GM12873 (cell line): ENCODE measurements at regions not wholly inside any gene's neighbourhood (a gene's known extent, or its start where the extent isn't known, plus 50 kb on each side); places are given as distances from the start of the nearest gene placed in this dataset.

Source experiments
- TF ChIP-seq, protein P1 (sequence below): IDR thresholded peaks from 2 replicates; pipeline ENCODE4 v1.5.1; 2012; ENCODE audit warnings: low read depth, mild to moderate bottlenecking, moderate library complexity, low read length, control low read depth; ENCODE audit not compliant: insufficient read depth; ENCODE audit errors: missing control alignments

DNA sequence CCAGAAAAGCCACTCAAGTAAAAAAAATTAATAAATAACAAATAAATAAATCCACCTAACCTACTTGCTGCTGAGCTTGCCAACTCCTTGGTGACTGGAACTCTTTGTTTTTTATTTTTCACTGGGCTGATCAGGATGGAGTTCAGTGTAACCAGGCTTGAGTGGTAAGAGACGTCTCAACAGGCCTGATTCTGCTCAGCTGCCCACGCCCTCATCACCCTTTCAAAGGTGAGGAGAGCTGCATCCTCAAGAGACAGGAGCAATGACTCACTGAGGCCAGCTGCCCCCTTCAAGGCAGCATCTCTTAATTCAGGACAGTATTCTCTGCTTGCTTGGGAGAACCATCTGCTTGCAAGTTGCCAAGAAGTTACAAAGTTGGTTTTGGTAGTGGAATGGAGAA, 111.9 kb upstream of the CPM start:
- TF ChIP-seq, protein P1, sequence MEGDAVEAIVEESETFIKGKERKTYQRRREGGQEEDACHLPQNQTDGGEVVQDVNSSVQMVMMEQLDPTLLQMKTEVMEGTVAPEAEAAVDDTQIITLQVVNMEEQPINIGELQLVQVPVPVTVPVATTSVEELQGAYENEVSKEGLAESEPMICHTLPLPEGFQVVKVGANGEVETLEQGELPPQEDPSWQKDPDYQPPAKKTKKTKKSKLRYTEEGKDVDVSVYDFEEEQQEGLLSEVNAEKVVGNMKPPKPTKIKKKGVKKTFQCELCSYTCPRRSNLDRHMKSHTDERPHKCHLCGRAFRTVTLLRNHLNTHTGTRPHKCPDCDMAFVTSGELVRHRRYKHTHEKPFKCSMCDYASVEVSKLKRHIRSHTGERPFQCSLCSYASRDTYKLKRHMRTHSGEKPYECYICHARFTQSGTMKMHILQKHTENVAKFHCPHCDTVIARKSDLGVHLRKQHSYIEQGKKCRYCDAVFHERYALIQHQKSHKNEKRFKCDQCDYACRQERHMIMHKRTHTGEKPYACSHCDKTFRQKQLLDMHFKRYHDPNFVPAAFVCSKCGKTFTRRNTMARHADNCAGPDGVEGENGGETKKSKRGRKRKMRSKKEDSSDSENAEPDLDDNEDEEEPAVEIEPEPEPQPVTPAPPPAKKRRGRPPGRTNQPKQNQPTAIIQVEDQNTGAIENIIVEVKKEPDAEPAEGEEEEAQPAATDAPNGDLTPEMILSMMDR, result no peak

DNA sequence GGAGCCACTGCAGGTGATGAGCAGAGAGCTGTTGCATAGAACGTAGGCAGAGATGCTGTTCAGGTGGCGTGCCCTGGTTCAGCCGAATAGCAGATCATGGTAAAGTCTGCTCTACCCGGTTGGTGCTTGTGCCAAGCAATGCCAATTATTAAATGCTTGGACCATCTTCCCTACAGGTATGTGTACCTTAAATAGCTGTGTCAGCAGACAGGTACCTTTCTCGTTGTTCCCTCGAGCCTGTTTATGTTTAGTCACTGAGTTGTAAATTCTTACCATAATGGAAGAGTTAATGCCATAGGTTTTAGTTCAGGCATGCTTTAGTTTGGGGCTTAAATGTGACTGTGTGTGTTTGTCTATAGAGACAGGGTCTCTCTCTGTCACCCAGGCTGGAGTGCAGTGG, 112.5 kb upstream of the CPM start:
- TF ChIP-seq, protein P1, result no peak

DNA sequence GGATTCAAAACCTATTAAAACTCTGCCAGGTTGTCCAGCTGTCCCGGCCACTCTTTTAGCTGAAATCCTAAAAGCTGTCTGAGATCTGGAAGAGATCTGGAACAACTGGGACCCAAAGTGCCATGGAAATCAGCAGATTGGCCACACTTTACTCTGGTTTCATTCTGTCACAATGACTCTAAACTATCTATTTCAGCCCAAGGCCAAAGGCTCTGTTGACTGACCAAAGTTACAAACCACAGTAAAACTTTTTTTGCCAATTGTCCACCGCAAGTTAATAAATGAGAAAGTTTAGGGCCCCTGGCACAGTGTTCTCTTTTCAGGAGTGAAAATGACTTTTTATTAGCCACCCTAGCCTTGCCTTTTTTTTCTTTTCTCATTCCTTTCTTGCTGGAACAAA, 113.4 kb upstream of the CPM start:
- TF ChIP-seq, protein P1, result no peak

DNA sequence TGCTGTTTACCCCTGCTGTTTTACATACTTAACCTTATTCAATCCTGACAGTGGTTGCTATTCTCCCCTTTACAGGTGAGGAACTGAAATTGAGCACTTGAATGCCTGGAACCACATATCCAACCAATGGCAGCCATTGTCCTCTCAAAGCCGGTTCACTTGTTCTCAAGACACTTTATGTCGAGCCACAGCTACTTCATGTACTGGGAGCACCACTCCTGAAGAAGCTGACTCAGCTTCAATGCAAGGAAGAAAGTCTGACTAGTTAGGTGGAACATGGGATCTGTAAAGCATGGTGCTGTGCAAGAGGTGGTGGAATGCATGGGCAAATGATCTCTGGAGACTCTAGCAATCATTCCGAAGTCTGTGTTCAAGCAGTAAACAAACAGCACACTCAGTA, 113.9 kb upstream of the CPM start:
- TF ChIP-seq, protein P1, result no peak

DNA sequence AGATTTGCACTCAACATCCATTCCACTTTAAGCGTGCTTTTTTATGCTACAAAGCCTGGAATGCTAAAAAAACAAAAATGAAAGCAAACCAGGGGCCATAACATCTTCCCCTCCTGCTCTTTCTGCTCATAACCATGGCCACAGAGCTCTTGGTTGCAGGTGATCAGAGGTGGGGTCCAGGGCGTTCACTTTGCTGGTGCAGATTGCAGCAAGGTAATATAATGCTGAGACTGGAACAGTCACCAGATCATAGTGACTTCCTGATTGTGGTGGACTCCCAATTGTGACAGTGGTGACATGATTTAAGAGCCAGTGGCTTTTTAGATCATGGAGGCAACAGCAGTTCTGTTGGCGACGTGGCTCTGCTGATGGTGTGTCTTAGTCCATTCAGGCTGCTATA, 115.0 kb upstream of the CPM start:
- TF ChIP-seq, protein P1, result no peak

DNA sequence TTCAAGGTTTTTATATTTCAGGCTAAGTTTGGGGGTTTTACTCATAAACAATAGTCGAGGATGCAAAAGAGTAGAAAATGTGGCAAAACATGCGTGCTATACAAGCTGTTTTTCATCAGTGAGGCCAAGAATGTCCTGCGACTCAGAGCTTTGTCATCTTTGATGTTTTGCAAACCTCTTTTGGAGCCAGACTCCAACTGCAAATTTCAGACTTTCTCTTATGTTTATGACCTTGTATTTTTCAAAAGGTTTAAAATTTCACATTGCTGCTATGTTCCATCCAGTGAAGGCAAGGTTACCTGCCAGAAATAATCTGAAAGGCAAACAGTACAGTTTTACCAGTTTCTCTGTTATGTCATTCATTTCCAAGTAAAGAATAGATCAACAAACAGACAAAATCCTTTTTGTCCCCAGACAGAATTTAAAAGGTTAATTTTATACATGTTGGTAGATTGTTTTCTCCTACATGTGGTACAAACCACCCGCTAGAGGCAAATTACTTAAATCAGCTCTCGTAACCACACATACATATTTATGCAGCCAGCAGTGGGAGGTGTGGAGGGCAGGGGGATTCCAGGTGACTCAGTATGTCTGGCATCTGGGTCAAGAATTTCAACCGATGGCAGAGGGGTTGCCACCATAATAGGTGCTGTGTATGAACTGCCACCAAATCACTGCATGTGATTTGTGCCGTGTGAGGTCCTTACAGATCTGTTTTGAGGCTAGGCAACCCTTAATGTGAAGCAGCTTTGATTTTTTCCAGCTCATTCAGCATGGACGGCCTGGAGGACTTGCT, 119.8 kb upstream of the CPM start:
- TF ChIP-seq, protein P1, result no peak

DNA sequence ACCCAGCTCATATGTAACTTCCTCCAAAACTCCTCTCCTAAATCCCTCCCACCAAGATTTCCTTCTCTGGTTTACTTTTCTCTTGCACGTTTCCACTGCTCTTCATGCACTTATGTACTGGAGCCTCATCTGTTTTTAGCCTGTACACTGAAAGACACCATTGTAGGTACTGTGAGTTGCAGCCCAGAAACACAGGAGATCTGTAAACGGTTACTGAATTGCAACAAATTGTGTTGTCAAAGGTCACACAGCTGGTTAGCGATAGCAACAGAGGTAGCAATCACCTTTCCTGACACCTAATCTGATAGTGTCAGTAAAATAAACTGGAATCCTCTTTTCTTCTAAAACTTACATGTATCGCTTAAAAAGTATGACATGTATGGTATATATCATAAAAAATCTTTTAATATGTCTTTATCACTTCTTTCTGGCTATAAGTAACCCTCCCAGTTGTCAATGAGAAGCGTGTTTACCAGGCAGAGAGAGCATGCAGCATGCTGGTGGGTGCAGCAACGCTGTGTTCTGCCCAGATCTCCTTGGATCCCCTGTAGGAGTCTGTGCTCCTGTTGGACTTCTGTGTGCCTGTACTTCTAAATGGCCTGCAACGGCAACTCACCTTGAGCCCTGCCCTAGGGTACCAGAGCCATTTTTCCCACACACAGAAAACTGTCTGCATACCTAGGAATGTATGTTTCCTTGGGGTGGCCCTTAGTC, 121.5 kb upstream of the CPM start:
- TF ChIP-seq, protein P1, result no peak
